Fibroblast of lung (primary cell): ENCODE measurements at regions not wholly inside any gene's neighbourhood (a gene's known extent, or its start where the extent isn't known, plus 50 kb on each side); places are given as distances from the start of the nearest gene placed in this dataset.

Experiments used
- DNase-seq, 2 donors: peaks; one replicate each; pipeline versions ENCODE4 v3.0.0 to v3.0.0-alpha.2; 2010; ENCODE audit warnings: low read depth in 2 of 2
- H2AFZ ChIP-seq: 2 replicates; pipeline ENCODE4 v1.5.1; 2012; ENCODE audit warnings: low read length, control low read depth, inconsistent platforms
- H3K27ac ChIP-seq: 2 replicates; pipeline ENCODE4 v1.5.1; 2011; ENCODE audit warnings: low read length, control low read depth; ENCODE audit not compliant: insufficient read depth
- H3K27me3 ChIP-seq: 2 replicates; pipeline ENCODE4 v1.5.1; 2011; ENCODE audit warnings: mild to moderate bottlenecking, low read length; ENCODE audit not compliant: control insufficient read depth, insufficient read depth
- H3K36me3 ChIP-seq: 2 replicates; pipeline ENCODE4 v1.5.1; 2011; ENCODE audit warnings: low read length; ENCODE audit not compliant: control insufficient read depth, insufficient read depth
- H3K4me1 ChIP-seq: 2 replicates; pipeline ENCODE4 v1.5.1; 2011; ENCODE audit warnings: low read length; ENCODE audit not compliant: control insufficient read depth, insufficient read depth; ENCODE audit errors: extremely low read depth
- H3K4me2 ChIP-seq: 2 replicates; pipeline ENCODE4 v1.5.1; 2011; ENCODE audit warnings: low read length, control low read depth; ENCODE audit not compliant: insufficient read depth; ENCODE audit errors: extremely low read depth
- H3K4me3 ChIP-seq, 4 experiments: fragments of 200-600 bp in 1 of 4; sonication (generic) in 1 of 4; replicated peaks in 1 of 4; 2 replicates each; pipeline ENCODE4 v1.5.1; 2011 to 2016; ENCODE audit warnings: low read length in 4 of 4, low read depth in 3 of 4, mild to moderate bottlenecking in 3 of 4, control low read depth in 2 of 4, inconsistent platforms in 1 of 4, mixed read lengths in 1 of 4; ENCODE audit not compliant: insufficient read depth in 1 of 4; ENCODE audit errors: control extremely low read depth in 1 of 4
- H3K79me2 ChIP-seq: 2 replicates; pipeline ENCODE4 v1.5.1; 2012; ENCODE audit warnings: mild to moderate bottlenecking, low read length, inconsistent platforms; ENCODE audit not compliant: control insufficient read depth, insufficient read depth
- H3K9ac ChIP-seq: 2 replicates; pipeline ENCODE4 v1.5.1; 2011; ENCODE audit warnings: mild to moderate bottlenecking, low read length, control low read depth; ENCODE audit not compliant: insufficient read depth
- H3K9me3 ChIP-seq: 2 replicates; pipeline ENCODE4 v1.5.1; 2012; ENCODE audit warnings: low read depth, low read length; ENCODE audit not compliant: control insufficient read depth, insufficient read depth
- H4K20me1 ChIP-seq: 2 replicates; pipeline ENCODE4 v1.5.1; 2011; ENCODE audit warnings: low read length; ENCODE audit not compliant: control insufficient read depth, insufficient read depth; ENCODE audit errors: extremely low read depth
- EZH2 ChIP-seq: IDR thresholded peaks from 2 replicates; pipeline ENCODE4 v1.5.1; 2012; ENCODE audit warnings: low read length, control low read depth, mild to moderate bottlenecking; ENCODE audit errors: missing control alignments
- TF ChIP-seq, protein P1 (sequence below), 2 donors: IDR thresholded peaks in 1 of 2; conservative IDR thresholded peaks in 1 of 2; 1 replicate in 1 of 2; 2 replicates in 1 of 2; pipeline ENCODE4 v1.5.1; 2011 to 2012; ENCODE audit warnings: low read length in 2 of 2, control low read depth in 1 of 2, inconsistent platforms in 1 of 2, low read depth in 1 of 2, mild to moderate bottlenecking in 1 of 2

DNA sequence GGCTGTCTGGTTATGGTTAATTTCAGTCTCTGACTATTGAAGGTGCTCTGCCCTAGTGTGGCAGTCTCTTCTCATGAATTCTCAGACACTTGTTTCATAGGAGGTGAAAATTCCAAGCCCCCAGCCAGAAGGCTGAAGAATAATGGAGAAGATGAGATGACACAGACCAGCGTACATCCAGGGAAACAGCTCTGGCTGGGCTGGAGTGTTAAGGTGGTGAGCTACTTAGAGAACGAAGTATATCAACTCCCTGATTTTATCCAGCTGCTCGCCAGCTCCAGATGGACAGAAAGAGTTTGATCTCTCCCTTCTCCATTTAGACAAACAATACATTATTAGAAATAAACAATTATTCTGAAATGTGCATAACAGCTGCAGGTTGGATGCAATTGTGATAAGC is 494.5 kb upstream of the RGMA start:
- Histone ChIP-seq H3K27ac (no peak overlapping the region), H3K4me1 (no peaks in the 10 kb centered on the region), H3K4me3 (no peak overlapping the region), H3K4me2 (no peak overlapping the region), H3K79me2 (no peaks in the 10 kb centered on the region), H4K20me1 (no peaks in the 10 kb centered on the region), H3K9ac (no peak overlapping the region), H2AFZ (no peak overlapping the region), H3K27me3 (no peaks in the 10 kb centered on the region), H3K36me3 (no peaks in the 10 kb centered on the region), H3K9me3 (no peaks in the 10 kb centered on the region)
- DNase-seq, result no peak
- TF ChIP-seq, protein P1, sequence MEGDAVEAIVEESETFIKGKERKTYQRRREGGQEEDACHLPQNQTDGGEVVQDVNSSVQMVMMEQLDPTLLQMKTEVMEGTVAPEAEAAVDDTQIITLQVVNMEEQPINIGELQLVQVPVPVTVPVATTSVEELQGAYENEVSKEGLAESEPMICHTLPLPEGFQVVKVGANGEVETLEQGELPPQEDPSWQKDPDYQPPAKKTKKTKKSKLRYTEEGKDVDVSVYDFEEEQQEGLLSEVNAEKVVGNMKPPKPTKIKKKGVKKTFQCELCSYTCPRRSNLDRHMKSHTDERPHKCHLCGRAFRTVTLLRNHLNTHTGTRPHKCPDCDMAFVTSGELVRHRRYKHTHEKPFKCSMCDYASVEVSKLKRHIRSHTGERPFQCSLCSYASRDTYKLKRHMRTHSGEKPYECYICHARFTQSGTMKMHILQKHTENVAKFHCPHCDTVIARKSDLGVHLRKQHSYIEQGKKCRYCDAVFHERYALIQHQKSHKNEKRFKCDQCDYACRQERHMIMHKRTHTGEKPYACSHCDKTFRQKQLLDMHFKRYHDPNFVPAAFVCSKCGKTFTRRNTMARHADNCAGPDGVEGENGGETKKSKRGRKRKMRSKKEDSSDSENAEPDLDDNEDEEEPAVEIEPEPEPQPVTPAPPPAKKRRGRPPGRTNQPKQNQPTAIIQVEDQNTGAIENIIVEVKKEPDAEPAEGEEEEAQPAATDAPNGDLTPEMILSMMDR (conservative IDR thresholded peaks at IDR 0.05 in 1 of 2, IDR thresholded peaks at IDR 0.05 in 1 of 2; ENCODE audit: low read depth in 1 of 2, low read length in 2 of 2), result no peak
- no peak for TF ChIP-seq EZH2

DNA sequence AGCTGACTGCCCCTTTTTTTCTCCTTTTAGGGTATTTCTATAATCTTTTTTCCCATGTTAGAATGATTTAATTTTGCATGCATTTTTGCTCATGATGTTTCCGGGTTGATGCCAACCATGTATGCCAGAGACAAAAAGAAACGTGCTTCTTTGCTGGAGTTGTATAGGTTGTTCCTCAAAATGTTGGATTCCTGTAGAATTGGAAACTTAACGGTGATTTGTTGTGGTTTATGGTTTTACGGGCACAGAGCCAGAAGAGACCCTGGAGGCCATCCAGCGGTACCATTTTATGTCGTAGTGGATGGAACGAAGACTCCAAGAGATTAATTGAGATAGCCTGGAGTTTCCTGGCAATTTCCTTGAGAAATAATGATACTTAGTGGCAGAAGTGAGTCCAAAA is 481.5 kb upstream of the RGMA start:
- TF ChIP-seq EZH2, result no peak
- TF ChIP-seq, protein P1 (conservative IDR thresholded peaks at IDR 0.05 in 1 of 2, IDR thresholded peaks at IDR 0.05 in 1 of 2; ENCODE audit: low read depth in 1 of 2, low read length in 2 of 2), result no peak
- Histone ChIP-seq H3K79me2 (no peaks in the 10 kb centered on the region), H3K4me2 (no peak overlapping the region), H3K4me1 (no peaks in the 10 kb centered on the region), H3K9me3 (no peaks in the 10 kb centered on the region), H3K36me3 (no peaks in the 10 kb centered on the region), H3K9ac (no peak overlapping the region), H3K27ac (no peak overlapping the region), H3K27me3 (no peaks in the 10 kb centered on the region), H2AFZ (no peak overlapping the region), H4K20me1 (no peaks in the 10 kb centered on the region), H3K4me3 (no peak overlapping the region)
- no peak for DNase-seq

DNA sequence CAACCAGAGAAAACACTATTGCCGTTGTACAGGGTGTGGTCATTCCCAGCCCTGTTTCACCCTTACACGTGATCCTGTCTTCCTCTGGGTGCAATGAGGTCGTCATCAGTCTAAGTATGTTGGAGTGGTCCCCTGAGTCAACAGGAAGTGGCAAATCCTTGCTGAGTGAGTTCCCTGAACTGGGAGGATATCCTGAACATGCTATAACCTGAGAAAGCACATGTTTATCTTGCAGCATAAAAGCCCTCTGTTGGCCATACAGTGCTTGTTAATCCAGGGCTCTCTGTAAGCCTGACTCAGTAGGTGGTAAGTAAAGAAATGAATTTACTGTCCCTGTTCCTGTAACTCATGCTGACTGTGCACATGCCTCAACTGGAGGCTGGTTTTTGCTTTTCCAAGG is 477.8 kb upstream of the RGMA start:
- H3K9me3 ChIP-seq, result no peaks in the 10 kb centered on the region
- H3K79me2 ChIP-seq, result no peaks in the 10 kb centered on the region
- no peak overlapping the region for H2AFZ ChIP-seq
- H3K36me3 ChIP-seq, result no peaks in the 10 kb centered on the region
- H4K20me1 ChIP-seq, result no peaks in the 10 kb centered on the region
- no peak overlapping the region for H3K9ac ChIP-seq
- no peaks in the 10 kb centered on the region for H3K4me1 ChIP-seq
- DNase-seq, result no peak
- H3K27me3 ChIP-seq, result no peaks in the 10 kb centered on the region
- TF ChIP-seq, protein P1 (conservative IDR thresholded peaks at IDR 0.05 in 1 of 2, IDR thresholded peaks at IDR 0.05 in 1 of 2; ENCODE audit: low read depth in 1 of 2, low read length in 2 of 2), result no peak
- no peak for TF ChIP-seq EZH2
- no peak overlapping the region for H3K4me3 ChIP-seq
- H3K4me2 ChIP-seq, result no peak overlapping the region
- no peak overlapping the region for H3K27ac ChIP-seq
